Stimulated activated CD4-positive, alpha-beta T cell treated with anti-CD3 and anti-CD28 coated beads, Interleukin-1b, Interleukin-23, amount 100 ng/mL, for 4 hours (primary cell): ENCODE measurements at regions not wholly inside any gene's neighbourhood (a gene's known extent, or its start where the extent isn't known, plus 50 kb on each side); places are given as distances from the start of the nearest gene placed in this dataset.
A peak's percentile ranks its signal among the peaks of the same experiment; 100 is the strongest.
"Not testable (repeated sequence)": the region's sequence is repeated elsewhere in the genome, so short reads cannot be mapped to it uniquely, and the experiment has no call there.

ENCODE experiments used
- DNase-seq, 2 donors: peaks; one replicate each; pipeline ENCODE4 v3.0.0-alpha.2; 2020; ENCODE audit warnings: low read depth in 2 of 2

DNA sequence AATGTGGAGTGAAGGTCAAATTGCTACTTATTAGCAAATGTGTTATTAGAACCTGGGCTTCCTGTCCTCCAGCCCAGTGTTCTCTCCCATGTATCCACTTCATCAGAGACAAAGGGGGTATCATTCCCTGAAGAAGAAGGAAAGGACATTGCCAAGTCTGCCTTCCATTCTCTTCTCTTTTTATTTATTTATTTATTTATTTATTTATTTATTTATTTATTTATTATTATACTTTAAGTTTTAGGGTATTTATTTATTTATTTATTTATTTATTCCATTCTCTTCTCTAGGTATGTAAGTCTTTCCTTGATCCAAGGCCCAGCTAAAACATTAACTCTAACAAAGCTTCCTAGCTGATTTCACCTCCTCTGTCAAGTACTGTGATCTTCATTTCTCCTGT lies 277.8 kb upstream of the DNAJC19 start:
- DNase-seq = no peak

DNA sequence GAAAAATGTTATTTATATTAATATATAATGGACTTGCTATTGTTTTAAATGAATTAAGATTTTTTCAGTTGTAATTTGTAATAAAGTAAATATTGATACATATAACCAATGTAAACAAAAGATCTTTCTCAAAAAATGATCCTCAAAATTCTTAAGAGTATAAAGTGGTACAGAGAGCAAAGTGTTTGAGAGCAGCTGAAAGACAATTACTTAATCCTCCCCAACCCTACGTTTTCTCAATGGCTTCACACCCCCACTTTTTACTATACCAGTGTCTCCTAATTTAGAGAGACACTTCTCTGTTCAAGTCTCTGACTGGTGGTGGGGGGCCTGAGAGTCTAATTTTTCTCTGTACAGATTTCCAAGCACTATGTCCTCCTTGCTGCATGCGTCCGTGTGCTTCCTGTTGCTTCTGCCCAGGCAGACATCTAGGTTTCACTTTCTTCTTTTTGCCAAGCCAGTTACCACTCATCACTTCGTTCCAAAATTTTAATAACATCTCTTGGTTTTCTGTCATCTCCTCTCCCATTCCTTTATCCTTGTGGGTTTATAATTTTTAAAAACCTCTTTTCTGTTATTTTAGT lies 276.3 kb upstream of the DNAJC19 start:
- no peak for DNase-seq

DNA sequence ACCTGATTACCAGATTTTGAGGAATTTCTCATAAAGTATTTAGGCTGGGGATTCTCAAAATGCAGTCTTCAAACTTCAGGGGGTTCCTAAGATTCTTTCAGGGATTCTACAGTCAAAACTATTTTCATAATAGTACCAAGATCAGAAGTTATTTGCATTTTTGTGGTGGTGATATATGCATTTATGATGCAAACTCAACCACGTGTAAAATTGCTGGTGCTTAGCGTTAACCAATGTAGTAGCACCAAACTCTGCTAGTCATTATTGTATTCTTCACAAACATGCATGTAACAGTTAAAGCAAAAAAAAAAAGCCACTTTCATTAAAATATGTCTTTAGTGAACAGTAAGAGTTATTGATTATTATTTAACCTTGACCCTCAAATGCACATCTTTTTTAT lies 274.9 kb upstream of the DNAJC19 start:
- DNase-seq = no peak

DNA sequence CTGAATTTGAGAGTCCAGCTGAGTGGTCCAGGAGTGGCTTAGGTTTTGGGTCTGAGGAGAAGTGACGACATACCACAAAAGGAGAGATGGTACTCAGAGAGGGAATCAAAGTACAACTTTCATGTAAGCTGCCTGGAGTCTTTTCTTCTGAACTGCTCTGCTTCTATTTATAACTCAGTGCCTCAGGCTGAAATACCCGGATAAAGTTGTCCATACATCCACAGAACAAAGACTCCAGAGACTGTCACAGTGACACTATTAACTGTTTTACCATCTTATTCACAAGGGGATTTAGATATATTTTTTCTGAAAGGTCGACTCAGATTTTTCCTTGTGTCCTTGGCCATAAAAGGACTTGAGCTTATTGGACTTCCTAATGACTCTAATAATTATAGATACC lies 264.3 kb upstream of the DNAJC19 start:
- DNase-seq = no peak

DNA sequence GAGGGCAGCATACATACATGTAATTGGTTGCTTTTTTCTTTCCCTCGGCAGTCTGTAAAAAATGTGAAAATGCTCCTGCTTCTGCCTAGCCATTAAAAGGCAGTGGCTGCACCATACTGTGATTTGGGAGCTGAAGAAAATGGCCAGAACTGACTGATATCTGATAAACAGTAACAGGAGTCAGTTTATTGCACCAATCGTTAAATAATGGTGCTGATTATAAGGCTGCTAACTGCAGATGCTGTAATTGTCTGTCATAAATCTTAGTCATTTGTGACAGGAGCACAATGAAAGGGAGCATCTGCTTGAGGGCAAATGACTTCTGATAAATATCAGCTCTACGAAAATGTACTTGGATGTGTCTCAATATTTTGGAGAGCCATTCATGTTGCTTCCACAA lies 263.1 kb upstream of the DNAJC19 start:
- DNase-seq = no peak

DNA sequence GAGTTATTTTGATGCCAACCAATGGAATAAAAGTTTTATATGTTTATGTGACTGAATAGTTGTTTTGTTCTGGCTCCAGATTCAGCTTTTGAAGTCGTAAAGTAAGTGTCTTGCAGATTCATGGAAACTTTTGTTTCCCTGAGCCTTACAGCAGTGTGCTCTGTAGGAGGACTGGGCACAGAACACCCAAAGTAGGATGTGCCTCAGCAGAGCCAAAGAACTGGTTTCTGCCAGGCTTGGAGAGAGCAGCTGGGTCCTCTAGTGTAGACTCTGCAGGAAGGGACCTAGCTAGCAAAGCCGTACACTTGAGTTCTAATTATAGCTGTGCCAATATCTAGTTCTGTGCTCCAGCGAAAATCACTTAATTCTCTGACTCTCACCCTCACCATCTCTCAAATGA lies 261.2 kb upstream of the DNAJC19 start:
- no peak for DNase-seq

DNA sequence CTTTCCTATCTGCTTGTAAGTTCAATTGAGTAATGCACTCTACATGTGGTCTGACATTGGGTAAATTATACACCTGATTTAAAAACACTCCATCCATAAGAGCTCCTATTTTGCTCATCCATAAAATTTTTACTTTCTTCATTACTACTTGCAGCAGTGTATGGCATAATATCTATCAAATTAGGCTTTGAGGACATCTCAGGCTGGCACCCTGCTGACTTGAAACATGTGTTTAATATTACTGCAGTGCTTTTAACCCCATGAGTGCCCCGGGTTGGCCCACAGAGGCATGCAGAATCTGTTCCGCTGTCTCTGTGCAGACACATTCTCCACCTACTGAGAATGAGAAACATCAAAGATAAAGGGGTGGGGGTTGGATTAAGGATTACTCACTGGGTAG lies 249.9 kb upstream of the DNAJC19 start:
- no peak for DNase-seq

DNA sequence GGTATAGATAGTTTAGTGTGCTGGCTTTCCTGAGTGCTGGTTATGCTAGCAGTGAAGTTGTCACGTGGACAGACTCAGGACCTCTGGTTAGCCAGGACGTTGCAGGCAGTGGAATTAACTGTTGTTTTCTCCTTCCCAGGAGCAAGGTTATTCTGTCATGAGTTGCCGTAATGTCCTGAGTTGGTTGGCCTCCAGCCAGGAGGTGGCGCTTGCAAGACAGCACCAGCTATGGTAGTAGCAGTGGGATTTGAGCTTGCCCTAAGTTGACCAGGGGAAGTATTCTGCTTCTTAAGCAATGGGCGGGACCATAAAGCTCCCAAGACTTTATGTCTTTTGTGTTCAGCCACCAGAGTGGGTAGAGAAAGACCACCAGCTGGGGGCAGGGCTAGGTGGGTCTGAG lies 240.7 kb upstream of the DNAJC19 start:
- no peak for DNase-seq

DNA sequence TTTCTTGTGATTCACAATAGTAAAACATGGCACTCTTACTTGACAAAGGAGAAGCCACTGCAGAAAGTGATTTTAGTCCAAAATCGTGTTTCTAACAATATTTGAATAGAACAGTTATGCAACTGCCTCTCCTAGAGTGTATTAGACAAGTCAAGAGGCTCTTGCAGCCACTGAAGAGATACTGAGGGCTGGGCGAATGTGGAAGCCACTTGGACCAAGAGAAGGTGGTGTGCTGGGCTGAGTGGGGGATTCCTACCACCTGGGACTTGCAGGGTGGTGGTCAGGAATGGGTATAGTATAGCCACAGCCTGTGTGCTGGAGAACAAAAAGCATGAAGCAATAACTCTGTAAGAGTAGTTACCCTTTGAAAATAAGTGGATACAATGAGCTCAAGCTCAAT lies 223.8 kb upstream of the DNAJC19 start:
- no peak for DNase-seq

DNA sequence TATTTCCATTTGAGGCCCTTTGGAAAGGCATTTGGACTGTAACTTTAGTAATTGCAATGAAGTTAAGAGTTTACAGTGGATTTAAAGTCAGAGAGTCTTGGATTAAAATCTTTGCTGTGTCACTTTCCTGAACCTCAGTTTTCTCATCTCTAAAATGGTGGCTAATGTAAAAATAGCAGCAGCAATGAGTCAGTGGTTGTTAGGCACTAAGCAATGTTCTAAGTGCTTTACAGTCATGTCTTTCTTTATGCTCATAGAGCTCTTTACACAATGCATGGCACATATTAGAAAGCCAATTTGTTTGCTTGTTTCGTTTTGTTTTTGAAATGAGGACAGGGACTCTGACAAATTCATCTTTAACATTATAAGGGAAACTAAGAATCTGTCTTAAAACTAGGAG lies 222.7 kb upstream of the DNAJC19 start:
- DNase-seq = no peak

DNA sequence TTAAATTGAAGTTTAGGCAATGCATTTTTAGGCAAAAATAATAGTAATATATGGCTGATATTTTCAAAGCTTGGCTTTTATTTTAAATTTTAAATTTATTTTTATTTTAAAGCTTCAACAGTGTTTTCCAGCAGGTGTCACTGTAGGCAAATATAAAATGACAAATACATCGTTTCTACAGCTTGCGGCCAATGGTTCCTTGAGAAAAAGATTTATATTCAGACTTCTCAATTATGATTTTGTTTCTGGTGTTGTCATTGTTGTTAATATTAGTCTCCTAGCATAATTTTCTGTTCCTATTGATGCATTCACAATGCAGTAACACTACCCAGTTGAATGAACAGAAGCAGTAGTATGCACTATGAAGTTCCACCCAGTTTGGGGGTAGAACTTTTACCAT lies 220.7 kb upstream of the DNAJC19 start:
- DNase-seq = no peak

DNA sequence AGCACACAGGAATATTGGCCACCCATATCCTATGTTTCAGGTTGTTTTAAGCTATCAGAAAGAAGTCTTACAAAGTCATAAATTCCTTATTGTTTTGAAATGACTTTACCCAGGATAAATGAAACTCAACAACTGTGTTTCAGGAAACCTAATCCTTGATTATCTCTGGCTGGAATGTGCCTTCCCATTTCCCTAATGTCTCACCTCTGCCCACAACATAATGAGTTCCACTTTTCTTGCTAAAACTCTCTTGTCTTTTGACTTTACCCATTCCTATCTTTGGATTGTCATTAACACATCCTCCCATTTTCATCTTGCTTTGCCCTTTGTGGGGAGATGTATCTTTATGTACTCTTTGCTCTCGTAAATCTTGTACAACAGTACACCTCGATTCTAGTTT lies 200.0 kb upstream of the DNAJC19 start:
- no peak for DNase-seq

DNA sequence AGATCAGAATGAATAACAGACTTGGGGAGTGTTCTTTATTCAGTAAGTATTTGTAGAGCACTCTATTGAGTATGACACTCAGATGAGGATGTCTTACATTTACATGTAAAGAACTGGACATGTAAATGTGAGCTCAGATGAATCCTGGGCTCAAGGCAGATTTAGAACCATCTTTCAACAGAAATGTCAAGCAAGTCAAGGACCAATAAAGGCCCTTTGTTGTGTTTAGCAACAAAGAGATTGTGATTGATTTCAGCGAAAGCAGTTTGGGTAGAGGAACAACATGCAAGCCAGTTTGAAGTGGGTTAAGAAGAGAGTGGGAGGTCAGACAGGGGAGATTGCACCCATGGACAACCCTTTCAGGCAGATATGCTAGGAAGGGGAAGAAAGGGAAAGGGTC lies 194.2 kb upstream of the DNAJC19 start:
- DNase-seq = no peak

DNA sequence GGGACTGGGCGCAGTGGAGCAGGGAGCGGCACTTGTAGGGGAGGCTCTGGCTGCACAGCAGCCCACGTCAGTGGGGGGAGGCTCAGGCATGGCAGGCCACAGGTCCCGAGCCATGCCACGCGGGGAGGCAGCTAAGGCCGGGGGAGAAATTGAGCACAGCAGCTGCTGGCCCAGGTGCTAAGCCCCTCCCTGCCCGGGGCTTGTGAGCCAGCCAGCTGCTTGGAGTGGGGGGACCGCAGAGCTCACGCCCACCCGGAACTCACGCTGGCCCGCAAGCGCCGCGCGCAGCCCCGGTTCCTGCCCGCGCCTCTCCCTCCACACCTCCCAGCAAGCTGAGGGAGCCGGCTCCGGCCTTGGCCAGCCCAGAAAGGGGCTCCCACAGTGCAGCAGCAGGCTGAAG lies 193.5 kb upstream of the DNAJC19 start:
- DNase-seq = not testable (repeated sequence)

DNA sequence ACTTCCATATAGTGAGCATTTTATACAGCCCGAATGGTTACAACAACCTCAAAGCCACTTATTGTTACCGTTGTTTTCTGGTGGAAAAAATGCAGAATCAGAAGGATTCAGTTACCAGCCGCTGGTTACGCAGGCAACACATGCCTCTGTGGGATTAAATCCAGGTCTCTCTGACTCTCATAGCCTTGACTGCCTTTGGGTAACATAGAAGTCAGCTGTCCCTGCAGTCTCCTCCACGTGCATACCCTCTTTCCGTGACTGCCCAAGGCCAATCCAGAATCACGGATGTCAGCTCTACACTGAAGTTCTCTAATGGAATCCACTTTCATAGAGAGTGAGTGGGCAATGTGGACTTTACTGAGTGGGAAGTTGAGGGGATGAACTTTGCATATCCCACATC lies 189.5 kb upstream of the DNAJC19 start:
- DNase-seq = no peak

DNA sequence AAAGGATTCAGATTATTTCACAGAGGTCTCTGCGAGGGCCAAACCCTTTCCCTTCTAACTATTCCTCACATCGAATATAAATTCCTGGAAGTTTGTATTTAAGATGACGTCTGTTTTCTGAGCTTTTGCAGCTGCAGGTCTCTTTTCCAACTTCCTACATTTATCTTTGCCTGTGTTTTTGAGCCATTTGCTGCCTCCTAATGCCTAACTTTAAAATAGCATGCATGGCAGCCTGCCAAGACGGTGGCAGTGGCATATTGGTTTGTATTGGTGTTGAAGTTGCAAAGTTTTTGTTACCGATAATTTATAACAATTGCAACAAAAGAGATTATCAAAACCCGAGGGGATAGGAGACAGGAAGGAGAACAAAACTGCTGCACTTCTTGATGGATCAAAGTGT lies 187.1 kb upstream of the DNAJC19 start:
- peak in 1 of 2 donors; percentile 6 for DNase-seq

DNA sequence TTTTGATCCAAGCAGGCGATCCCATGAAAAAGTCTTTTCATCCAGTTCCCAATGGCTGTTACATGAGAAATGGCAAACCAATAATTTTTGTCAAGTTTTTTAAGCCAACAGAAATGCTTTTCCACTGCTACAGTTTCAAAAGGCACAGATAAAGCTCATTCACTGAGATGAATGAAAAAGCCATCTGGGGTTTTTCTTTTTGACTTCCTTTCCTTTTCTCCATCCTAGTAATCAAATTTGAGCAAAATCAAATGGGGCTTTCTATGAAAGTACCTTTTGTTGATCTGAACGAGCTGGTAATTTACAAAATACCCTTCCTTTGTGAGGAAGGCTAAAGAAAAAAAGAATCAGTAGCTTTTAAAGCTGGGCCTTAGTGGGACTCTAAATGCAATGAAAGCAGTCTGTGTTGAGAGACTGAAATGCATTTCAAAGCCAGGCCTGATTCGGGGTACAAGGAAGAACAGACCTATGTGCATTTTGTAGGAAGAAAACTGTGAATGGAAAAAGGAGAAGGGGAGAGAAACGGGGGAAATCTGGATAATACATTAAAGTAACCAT lies 185.2 kb upstream of the DNAJC19 start:
- DNase-seq = no peak

DNA sequence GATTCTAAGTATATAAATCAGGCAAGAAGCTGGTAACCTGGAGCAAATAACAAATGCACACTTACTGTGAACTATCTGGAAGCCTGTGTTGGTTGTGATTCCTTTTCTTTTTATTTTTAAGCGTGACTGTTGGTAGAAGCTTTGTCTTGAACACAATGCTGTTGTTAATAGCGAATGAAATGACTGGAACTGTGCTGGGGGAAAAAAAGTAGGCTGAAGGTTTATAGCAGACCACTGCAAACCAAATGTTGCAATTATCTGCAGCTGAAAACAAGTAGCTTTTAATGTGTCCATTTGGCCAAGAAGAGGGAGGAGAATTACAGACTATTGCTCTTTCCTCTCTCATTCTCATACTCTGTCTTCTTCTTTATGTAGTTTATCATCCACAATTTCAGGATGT lies 184.5 kb upstream of the DNAJC19 start:
- DNase-seq = no peak

DNA sequence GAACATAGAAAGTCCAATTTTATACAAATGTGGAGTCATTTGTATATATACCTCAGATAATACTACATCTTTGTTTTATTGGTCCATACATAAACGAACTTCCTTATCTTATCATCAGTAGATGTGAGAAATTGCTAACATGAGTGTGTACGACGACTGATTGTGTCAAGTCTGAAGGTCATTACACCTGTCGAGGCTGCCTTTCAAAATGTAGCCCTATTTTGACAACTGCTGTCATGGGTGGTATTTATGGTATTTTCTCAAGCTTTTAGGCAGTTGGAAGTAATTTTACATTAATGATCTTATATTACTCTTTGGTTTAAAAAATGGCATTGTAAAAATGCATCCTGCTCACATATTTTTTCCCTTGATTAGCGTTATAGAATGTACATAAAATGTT lies 183.7 kb upstream of the DNAJC19 start:
- no peak for DNase-seq

DNA sequence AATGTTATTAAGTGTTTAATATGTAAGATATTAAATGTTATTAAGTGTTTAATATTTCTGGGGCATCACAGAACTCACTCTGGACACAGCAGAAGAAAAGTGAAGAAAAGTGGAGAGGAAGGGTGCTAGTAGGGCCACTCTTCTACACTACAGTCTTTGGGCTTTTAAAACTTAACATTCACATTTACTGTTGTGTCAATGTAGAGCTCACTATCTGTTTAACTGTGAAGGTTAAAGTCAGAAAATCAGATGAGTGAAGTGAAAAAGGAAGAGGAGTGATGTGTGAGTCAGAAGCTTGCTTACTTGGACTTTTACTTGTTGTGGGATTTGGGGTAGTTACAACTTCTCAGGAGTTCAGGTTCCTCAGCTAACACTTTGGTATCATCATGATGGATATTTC lies 145.3 kb upstream of the DNAJC19 start:
- no peak for DNase-seq

DNA sequence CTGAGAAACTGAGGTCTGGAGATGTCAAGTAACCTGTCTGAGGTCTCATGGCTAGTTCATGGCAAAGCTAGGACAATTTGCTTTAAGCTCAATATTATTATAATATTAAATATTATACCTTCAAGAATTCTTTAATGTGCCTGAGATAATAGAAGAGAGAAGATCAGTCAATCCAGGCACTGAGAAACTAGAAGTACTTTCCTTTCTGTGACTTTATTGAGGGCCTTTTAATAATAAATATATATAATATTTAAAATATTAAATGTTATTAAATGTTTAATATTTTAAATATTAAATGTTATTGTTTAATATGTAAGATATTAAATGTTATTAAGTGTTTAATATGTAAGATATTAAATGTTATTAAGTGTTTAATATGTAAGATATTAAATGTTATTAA lies 144.3 kb upstream of the DNAJC19 start:
- no peak for DNase-seq

DNA sequence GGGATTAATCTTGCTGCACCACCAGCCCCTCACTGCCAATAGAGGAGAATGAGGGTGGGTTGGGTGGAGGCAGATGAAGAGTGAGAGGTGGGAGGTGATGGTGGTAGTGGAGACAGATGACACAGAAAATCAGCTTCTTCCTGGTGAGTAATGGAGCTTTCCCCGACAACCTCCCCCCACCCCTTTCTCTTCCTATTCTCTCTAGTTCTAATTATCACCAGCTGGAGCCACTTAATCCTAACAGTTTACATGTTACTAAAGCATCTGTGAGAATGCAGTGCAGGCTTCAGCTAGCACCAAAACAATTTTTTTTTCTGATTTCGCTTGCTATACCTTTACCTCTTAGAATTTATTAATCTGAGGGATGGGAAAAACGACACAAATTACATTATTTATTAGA lies 116.1 kb upstream of the DNAJC19 start:
- no peak for DNase-seq

DNA sequence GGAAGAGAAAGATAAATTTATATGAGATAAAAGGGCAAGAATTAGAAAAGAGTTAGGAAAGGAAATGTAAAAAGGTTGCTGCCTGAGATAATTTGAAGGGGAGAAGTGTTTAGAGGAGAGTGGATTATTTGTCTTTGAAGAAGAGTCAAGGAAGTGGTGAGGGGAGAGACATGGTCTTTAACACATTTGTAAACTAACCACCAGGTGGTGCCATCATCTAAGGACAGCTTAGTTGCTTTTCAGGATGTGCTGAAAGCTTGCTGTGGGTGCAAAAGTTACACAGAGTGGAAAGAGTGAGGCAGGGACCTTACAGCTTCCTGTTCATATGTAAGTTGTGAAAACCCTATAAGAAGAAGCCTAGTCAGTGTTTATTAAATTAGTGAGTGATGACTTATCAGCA lies 114.1 kb upstream of the DNAJC19 start:
- no peak for DNase-seq

DNA sequence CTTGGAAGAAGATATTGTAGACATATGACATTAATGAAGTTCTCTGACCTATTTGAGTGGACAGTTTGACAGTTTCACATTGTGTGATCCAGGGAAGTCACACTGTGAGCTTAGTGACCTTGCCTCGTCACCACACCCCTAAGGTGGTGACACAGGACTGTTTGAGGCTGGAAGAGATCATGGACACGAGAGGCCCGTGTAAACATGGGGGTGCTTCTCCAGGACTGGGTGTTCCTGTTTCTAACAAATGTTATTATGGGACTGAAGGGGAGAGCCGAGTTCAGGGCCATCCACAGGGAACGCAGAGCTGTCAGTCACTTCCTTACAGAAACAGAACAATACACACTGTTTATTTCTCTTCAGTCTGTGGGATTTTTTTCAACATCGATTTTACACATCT lies 96.5 kb upstream of the DNAJC19 start:
- no peak for DNase-seq
